NCI-H1694 treated with DMSO at 0.1 percent for 48 hours (cell line): ENCODE measurements at regions not wholly inside any gene's neighbourhood (a gene's known extent, or its start where the extent isn't known, plus 50 kb on each side); places are given as distances from the start of the nearest gene placed in this dataset.

Experiments used
- DNase-seq: peaks from one replicate; lab custom pipeline; 2025; lab: John Stamatoyannopoulos, UW

DNA sequence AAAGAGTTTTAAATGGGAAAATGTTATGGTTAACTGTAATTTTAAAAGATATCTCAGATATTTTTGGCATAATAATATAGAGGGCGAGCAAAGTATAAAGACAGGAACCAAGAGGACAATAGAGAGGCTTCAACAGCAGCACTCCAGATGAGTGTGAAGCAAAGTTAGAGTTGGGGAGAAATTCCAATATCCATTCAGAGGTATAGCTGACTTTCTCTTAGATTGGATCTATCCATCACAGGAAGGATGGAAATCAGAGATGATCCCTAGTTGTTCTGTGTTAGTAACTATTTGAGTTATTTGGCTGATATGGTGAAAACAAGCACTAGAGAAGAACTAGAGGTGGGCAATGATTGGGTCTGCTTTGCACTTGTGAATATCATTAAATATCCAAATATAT, 786.0 kb upstream of the KLHL1 start:
- DNase-seq, result no peak

DNA sequence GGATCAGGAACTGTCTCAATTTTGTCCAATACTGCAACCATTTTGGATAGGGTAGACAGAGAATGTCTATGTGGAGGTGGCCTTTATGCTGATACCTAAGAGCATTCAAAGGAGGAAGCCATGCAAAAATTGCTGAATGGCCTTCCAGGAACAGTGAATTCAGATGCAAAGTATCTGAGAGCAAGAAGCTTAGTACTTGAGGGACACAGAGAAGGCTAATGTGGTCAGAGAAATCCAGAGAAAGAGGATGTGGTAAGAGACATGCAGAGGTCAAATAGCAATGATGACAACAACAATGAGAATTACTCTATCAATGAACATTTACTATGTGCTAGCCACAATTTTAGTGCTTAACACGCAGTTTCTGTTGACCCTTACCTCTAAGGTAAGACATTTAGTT, 785.6 kb upstream of the KLHL1 start:
- DNase-seq, result no peak

DNA sequence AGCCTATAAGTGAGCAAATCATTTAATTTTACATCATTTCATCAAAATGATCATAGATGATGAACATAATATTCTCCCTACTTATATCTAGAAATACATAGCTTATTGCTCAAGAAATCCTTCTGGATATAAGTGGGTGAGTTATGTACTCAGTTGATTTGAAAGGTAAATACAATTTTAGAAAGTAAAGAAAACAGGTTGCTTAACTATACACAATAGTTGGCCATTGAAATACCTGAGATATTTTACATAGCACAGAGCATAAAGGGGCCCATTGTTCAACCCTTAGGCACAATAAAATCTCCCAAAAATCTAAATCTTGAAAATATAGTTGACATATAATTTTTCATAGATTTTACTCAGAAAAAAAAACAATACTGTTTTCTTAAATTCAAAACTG, 782.0 kb upstream of the KLHL1 start:
- DNase-seq, result no peak

DNA sequence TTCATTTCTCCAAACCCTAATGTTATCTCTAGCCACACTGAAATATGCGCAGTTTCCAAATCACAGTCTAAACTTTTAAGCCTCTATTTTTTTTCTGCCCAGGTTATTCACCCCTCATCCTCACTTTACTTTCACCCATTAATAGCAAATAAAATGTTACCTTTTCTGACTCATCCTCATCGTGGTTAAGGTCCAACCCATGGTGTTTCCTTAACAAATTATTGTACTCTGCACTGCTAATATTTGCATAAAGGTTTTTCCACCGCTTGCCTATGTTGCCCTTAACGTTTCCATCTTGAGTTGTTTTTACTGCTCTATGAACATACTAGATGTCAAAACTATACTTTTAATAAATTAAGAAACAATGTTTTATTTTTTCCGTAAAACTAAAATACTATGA, 780.9 kb upstream of the KLHL1 start:
- DNase-seq, result no peak

DNA sequence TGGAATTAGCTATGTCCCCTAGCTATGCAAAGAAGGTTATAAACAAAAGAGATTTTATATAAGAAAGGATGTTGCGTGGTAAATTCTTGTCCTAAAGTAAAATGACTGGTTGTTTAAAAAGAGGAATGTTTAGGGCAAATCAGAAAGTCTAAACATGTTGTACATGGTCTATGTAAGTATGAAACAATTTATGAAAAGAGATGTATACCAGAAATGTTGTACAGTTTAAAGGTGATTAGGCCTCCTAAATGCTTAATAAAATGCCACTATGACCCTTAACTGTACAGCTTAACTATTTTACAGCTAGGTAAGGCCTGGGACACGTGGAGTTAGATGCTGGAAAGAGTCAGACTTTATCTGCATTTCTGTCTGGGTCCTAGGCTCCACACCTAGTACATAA, 775.9 kb upstream of the KLHL1 start:
- no peak for DNase-seq

DNA sequence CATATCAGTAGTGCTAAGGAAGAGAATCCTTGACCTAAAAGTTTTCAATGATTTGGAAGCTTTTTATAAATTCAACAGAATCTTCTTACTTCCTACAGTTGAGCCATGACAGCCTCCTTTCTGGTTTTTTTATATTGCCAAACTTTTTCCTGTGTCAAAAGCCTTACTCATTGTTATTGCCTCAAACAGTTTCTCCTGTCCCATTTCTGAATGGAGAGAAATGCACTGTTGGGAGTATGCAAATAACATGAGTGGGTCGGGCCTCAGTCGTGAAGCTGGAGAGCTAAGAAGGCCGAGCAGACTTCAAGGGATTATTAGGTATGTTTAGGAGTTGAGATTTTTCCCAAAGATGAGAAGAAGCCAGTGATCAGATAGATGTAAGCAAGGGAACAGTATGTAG, 766.4 kb upstream of the KLHL1 start:
- DNase-seq, result no peak

DNA sequence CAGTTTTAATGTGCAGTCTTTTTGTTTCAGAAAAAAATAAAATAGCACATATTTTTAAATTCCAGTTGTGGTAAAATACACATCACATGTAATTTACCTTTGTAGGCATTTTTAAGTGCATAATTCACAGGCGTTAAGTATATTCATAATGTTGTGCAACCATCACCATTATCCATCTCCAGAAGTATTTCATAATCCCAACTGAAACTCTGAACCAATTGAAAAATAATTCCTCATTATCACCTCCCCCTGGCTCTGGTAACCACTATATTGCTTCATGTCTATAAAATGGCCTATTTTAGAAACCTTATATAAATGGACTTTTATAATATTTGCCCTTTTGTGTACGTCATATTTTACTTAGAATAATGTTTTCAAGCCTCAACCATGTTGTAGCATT, 756.5 kb upstream of the KLHL1 start:
- no peak for DNase-seq

DNA sequence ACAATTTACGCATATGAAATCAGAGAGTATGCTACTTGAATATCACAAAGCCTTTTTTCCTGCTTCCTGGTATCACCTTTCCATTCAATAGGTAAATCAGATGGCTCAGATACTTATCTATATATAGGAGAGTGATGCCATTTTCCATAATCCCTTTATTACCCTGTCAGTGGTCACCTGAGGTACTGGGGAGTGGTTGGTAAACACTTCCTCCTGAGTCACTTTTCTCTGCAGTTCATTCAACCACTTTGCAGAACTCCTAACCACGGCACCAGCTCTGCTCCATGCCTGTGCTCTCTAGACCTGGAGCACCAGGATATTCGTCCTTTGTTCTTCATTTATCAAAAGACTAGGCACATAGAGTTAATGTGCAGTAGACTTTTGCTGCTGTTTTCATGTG, 748.5 kb upstream of the KLHL1 start:
- DNase-seq, result no peak

DNA sequence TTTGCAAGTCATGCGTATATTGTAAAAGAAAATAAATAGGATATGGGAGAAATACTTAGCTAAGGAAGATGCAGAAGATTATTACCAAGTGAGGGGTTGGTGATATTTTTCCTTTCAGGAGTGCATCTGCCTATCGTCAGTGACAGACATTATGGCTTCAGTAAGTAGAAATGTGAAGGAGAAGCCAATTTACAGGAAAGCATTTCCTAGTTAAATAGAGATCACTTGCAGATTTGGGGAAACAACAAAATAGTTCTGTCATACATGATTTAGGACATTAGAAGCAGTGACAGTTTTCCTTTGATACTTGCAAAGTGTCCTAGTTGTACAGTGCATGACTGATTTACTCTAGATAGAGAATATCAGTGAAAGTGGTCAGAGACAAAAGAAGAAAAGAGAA, 747.8 kb upstream of the KLHL1 start:
- no peak for DNase-seq

DNA sequence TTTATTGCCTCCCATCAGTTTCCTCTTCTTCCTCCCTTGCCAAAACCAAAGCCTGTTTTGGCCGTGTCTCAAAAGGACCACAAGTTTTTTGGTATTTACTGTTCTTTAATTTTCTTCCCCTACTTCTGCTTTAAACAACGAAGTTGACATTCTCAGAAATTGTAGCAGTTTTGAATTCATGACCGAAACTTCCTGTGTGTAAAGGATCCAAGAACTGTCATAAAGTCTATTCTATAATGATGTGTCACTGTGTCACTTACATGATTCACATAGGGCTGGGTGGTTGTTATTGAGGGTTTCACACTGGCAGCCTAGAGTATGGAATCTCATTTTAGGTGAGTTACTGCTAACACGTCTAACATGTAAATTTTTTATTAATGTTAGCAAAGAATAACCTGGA, 741.0 kb upstream of the KLHL1 start:
- DNase-seq, result no peak

DNA sequence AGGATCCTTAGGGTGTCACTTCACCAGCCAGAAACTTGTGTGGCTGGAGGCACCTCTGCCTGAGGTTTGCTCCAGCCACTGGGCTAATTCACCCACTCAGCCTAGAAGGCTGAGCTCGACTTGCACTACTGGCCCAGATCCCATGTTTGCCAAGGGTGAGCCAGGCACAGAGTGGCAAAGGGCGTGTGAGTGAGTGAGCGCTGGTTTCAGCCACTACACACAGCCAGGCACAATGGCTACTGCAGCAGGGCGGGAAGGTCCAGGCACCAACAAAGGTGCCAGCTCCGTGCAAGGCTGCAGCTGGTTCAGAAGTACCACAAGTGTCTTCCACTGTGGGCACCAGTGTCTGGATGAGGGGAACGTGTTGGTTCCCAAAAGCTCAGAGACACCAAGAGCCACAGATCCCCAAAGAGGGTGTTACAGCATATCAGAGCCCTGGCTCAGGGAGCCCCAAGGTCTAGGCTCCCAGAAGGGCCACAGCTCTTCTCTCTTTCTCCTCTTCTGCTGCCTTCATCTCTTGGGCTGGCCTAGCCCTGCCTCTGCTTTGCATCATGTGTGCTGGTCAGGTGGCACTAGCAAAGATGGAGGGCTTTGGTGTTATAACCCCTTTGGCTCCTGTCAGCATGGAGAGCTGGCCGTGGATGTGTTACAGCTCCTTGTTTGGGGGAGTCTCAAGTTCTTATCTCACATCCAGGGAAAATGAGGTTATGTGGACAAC, 736.3 kb upstream of the KLHL1 start:
- DNase-seq, result no peak

DNA sequence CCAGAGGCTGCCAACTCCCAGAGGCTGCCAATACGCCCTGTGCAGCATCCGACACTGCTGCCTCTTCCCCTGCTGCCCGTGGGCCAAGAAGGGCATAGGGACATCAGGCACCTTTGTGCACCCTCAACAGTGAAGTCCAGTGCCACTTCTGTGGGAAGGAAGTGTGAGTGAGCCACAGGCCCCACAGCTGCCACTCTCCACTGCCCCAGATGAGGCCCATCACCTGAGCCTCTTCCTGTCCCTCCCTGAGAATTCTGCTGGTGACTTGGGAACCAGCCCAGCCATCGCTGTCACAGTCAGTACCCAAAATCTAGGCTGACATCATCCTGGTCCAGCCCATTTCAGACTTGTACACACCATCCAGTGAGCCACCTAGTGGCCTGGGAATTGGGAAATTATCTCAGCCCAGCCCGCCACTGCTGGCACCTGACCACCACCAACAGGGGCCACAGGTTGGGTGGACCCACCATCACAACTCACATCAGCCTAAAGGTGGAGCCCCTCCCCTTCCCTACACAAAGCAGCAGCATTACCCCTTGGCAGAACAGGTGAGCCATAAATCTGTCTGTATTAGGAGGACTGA, 733.9 kb upstream of the KLHL1 start:
- DNase-seq, result no peak

DNA sequence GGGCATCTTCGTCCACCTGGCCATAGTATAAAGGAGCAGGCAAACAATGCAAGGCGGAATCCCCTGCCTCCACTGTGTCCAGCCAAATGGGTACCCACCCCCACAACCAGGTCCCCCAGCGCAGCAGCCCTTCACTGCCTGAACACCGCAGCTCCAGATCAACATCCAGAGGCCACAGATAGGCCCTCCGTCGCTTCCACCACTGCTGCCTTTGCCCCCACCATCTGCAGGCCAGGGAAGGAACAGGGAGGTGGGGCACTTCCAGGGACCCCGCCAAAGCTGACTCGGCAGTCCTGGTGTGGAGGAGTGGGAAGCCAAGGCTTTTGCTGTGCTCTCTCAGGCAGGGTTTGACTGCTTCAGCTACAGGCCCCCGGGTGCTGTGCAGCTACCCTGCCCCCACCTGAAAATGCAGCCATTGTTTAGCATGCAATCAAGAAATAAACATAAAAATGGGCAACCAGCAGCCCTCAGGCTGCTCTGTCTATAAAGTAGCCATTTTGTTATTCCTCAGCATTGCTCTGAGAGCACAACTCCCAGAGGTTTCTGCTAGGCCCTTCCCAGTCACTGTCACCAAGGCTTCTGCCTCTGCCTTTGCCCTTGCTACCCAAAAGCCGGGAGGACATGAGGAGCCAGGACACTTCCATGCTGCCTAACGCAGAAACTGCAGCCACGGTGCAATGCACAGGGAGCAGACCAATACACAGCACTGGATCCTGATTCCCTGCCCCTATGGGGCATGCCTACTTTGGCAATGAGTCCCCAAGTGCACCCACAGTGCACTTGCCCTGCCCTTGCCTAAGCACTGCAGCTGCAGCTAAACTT, 733.2 kb upstream of the KLHL1 start:
- no peak for DNase-seq

DNA sequence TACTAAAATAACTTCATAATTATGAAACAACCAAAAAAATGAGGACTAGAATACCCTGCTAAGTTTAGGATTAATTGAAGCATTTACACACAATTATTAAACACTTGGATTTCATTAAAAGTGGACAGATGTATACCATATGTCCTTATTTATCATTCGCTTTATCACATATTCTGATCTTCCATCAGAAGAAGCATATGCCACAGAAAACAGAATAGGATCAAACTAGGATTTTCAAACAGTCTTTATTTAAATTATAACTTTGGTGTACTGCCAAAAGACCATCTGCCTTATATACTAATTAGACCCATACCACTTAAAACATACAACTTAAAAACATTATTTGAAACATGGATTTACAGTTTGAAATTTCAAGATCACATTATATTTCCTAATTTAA, 727.1 kb upstream of the KLHL1 start:
- peak; percentile 91 for DNase-seq

DNA sequence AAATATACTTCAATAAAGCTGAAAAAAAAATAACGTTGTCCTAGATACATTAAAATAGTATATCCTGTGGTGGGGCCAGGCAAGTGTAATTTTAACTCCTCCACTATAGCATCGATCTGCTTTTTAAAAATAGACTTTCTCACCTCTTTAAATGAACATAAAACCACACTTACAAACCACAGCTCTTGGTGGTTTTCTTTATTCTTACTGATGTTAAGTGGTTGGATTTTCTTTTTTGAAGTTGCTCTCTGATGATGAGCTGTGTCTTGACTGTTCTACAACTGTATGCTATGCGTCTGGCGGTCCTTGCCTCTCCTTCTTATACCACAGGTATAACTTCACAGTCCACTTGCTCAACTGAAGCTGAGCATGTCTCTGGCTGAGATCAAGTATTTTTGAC, 721.5 kb upstream of the KLHL1 start:
- DNase-seq, result no peak

DNA sequence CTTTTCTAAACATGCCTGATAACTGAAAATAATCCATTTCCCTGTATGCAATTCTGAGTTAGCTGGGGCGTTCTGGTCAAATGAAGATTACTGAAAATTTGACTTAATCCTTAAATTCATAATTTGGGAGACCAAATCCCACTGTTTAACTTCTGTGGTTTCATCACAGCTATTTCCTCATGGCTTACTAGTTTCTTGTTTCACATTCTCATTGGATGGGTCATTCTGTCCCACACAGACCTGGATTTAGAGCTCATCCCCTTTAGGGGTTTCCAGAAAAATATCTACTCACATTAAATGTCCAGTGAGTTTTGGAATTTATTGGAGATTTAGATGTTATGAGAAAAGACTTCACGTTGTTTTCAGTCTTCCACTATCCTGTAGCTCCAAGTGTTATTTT, 709.3 kb upstream of the KLHL1 start:
- no peak for DNase-seq

DNA sequence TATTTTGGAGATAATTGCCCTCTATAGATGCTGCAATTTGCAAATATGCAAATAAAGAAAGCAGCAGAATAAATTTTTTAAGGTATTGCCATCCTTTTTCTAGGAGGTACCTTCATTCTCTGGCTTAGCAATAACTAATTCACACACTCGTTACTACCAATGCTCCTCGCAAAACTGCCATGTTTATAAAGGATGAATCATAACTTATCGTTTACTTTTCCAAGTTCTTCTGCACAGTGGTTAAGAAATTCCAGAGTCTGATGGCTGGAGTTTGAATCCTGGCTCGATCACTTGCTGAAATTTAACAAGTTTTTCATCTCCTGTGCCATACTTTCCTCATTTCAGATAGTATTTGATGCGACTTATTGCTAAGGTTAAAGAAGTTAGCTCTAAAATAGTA, 708.6 kb upstream of the KLHL1 start:
- no peak for DNase-seq

DNA sequence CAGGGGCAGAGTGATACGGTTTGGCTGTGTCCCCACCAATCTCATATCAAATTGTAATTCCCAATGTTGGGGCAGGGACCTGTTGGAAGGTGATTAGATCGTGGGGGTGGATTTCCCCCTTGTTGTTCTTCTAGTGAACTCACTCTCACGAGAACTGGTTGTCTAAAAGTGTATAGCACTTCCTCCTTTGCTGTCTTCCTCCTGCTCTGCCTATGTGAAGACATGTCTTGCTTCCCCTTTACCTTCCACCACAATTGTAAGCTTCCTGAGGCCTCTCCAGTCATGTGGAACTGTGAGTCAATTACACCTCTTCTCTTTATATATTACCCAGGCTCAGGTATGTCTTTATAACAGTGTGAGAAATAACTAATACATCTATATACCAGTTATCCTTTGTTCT, 706.4 kb upstream of the KLHL1 start:
- no peak for DNase-seq

DNA sequence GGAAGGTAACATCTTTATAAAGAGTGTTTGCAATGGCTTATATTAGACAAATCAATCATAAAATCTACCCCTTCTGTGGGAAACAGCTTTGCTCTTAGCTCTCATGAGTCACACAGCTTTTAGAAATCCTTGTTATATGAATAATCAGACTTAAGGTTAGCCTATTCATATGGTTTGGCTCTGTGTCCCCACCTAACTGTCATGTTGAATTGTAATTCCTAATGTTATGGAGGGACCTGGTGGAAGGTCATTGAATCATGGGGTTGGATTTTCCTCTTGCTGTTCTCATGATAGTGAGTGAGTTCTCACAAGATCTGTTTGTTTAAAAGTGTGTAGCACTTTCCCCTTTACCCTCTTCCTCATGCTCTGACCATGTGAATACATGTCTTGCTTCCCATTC, 704.2 kb upstream of the KLHL1 start:
- DNase-seq, result no peak

DNA sequence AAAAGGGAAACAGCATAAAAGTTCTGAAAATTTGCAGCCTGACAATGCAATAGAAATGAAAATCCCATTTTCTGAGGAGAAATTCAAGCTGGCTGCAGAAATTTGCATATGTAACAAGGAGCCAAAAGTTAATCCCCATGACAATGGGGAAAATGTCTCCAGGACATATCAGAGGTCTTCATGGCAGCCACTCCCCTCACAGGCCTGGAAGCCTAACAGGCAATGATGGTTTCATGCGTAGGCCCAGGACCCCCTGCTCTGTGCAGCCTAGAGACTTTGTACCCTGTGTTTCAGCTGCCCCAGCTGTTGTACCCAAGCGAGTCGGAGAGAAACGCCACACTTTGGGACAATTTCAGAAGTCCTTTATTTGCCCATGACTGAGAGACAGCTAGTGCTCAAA, 701.3 kb upstream of the KLHL1 start:
- DNase-seq, result no peak

DNA sequence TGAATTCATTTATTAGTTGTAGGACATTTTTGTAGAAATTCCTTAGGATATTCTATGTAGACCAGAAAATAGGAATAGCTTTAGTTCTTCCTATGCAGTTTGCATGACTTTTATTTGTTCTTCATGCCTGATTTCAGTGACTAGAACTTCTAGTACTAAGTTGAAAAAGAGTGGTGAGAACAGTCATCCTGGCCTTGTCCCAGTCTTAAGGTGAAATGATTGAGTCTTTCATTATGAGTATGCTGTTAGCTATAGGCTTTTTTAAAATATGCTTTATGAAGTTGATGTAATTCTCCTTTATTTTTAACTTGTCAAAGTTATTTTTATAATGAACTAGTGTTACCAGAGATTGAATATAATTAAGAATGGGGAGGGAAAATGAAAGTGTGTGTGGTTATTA, 690.1 kb upstream of the KLHL1 start:
- DNase-seq, result no peak

DNA sequence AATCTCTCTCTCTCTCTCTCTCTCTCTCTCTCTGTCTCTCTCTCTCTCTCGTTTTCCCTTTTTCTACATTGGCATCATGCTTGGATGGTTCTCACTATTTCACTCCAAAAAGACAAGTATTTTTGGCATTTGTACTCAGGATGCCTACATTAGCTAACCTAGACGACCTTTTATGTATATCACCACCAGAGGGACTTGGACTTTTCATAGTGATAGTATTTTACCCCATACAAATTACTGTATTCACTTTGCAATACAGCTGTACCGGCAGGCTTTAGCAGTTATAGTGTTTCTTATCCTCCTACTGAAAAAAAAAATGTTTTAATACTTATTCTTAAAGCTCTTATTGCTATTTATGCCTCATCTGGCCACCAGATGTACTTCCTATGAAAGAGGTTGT, 687.2 kb upstream of the KLHL1 start:
- DNase-seq, result no peak

DNA sequence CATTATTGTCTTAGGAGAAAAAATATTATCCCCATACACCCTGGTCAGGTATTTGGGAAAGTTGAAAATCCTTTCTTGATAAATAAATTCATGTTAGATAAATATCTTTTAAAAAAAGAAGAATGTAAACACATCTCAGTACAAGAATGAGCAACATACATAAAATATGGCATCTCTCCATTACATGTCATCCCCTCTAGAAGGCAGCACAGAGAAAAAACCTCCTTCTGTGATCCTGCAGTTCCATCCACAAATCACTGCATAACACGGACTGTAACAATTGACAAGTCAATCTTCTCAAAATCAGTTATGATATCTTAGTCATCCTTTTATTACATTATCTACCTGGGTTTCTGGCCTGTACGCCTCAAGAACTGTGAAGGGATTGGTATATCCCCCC, 683.9 kb upstream of the KLHL1 start:
- no peak for DNase-seq

DNA sequence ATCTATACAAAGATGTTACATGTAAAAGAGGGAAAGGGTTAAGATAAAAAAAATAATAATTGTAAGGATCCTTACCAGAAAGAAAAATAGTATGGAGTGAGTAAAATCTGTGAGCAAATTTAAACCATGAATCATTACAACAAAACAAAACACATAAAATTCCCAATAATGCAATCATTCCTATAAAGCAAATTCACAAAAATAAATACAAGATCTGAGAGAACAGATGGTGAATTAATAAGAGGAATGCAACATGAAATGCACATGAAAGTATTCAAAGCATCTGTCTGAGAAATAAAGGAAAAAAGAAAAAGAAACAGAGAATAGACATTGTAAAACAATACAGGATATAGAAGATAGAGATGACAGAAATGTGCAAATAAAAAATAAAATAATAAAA, 681.5 kb upstream of the KLHL1 start:
- DNase-seq, result no peak
